ENCODE measurements at regions not wholly inside any gene's neighbourhood (a gene's known extent, or its start where the extent isn't known, plus 50 kb on each side); places are given as distances from the start of the nearest gene placed in this dataset.

- TF ChIP-seq REST (IDR thresholded peaks at IDR 0.05; ENCODE audit: insufficient read depth in 1 of 2, low read depth in 2 of 2, low read length in 2 of 2) (no peak), POLR2AphosphoS5 (IDR thresholded peaks at IDR 0.05; ENCODE audit: low read depth, low read length) (no peak), TAF1 (IDR thresholded peaks at IDR 0.05; ENCODE audit: borderline replicate concordance, insufficient read depth, low read length) (no peak), SIN3A (IDR thresholded peaks at IDR 0.05; ENCODE audit: borderline replicate concordance, insufficient read depth, low read length) (no peak)
Measured at GRCh38 chr2:123359636-123360035, 665.5 kb upstream of the CNTNAP5 start.
